GM12872 (cell line): ENCODE measurements at regions not wholly inside any gene's neighbourhood (a gene's known extent, or its start where the extent isn't known, plus 50 kb on each side); places are given as distances from the start of the nearest gene placed in this dataset.

Source experiments
- CTCF ChIP-seq: IDR thresholded peaks from 3 replicates; pipeline ENCODE4 v1.5.1; 2011; ENCODE audit warnings: low read depth, mild to moderate bottlenecking, low read length, moderate library complexity; ENCODE audit not compliant: insufficient read depth

- TF ChIP-seq CTCF = no peak
These were observed 288.0 kb upstream of the PITRM1 start for GRCh38 chr10:3460420-3461128.

- no peak for TF ChIP-seq CTCF
These were observed 283.1 kb upstream of the PITRM1 start for GRCh38 chr10:3455385-3456334.

GRCh38 chr10:3452683-3453361 is 280.2 kb upstream of the PITRM1 start:
- TF ChIP-seq CTCF = no peak

- no peak for TF ChIP-seq CTCF
These were observed 279.6 kb upstream of the PITRM1 start for GRCh38 chr10:3452173-3452626.

GRCh38 chr10:3451516-3452172 is 279.1 kb upstream of the PITRM1 start:
- TF ChIP-seq CTCF = no peak

GRCh38 chr10:3446221-3446620 is 273.6 kb upstream of the PITRM1 start:
- TF ChIP-seq CTCF = no peak
